BE2C (cell line): ENCODE measurements at regions not wholly inside any gene's neighbourhood (a gene's known extent, or its start where the extent isn't known, plus 50 kb on each side); places are given as distances from the start of the nearest gene placed in this dataset.
A peak's percentile ranks its signal among the peaks of the same experiment; 100 is the strongest.
"Not testable (repeated sequence)": the region's sequence is repeated elsewhere in the genome, so short reads cannot be mapped to it uniquely, and the experiment has no call there.

Experiments used
- DNase-seq: peaks from one replicate; pipeline ENCODE4 v3.0.0-alpha.2; 2020
- H3K27me3 ChIP-seq: fragments of 250-450 bp; sonication (Bioruptor Pico); 2 replicates; pipeline ENCODE4 v1.5.1; 2020; ENCODE audit warnings: mild to moderate bottlenecking
- H3K36me3 ChIP-seq: fragments of 250-450 bp; sonication (Bioruptor Pico); 2 replicates; pipeline ENCODE4 v1.5.1; 2020; ENCODE audit warnings: mild to moderate bottlenecking
- H3K4me1 ChIP-seq: fragments of 250-450 bp; sonication (Bioruptor Pico); 2 replicates; pipeline ENCODE4 v1.5.1; 2020
- H3K4me3 ChIP-seq: 2 replicates; pipeline ENCODE4 v1.5.1; 2011; ENCODE audit warnings: low read depth, low read length
- H3K9me3 ChIP-seq: fragments of 250-450 bp; sonication (Bioruptor Pico); 2 replicates; pipeline ENCODE4 v1.5.1; 2020
- CTCF ChIP-seq: IDR thresholded peaks from 2 replicates; pipeline ENCODE4 v1.5.1; 2012; ENCODE audit warnings: mild to moderate bottlenecking, low read depth, low read length

- Histone ChIP-seq H3K27me3 (no peaks in the 10 kb centered on the region), H3K4me1 (no peaks in the 10 kb centered on the region), H3K9me3 (no peaks in the 10 kb centered on the region), H3K36me3 (no peaks in the 10 kb centered on the region), H3K4me3 (no peak overlapping the region)
- TF ChIP-seq CTCF = no peak
- DNase-seq = no peak
These were observed 121.2 kb downstream of the SPP2 start for GRCh38 chr2:234171666-234172065.

- TF ChIP-seq CTCF = no peak
These were observed 119.2 kb downstream of the SPP2 start for GRCh38 chr2:234169674-234170073.

GRCh38 chr2:234168605-234169570 lies 118.4 kb downstream of the SPP2 start:
- H3K4me3 ChIP-seq, H3K9me3 ChIP-seq, H3K27me3 ChIP-seq, H3K36me3 ChIP-seq, DNase-seq: not testable (repeated sequence)
- H3K4me1 ChIP-seq = peaks cover 11% of the 10 kb centered on the region

More at GRCh38 chr2:234169674-234170073, 119.2 kb downstream of the SPP2 start:
- H3K27me3 ChIP-seq = no peaks in the 10 kb centered on the region
- DNase-seq = no peak
- no peak overlapping the region for H3K4me3 ChIP-seq
- peaks cover 6% of the 10 kb centered on the region for H3K4me1 ChIP-seq
- no peaks in the 10 kb centered on the region for H3K9me3 ChIP-seq
- H3K36me3 ChIP-seq = no peaks in the 10 kb centered on the region

- peaks cover 11% of the 10 kb centered on the region for H3K4me1 ChIP-seq
- TF ChIP-seq CTCF = no peak
- no peak overlapping the region for H3K4me3 ChIP-seq
- DNase-seq = no peak
- H3K27me3 ChIP-seq = no peaks in the 10 kb centered on the region
- H3K36me3 ChIP-seq = no peaks in the 10 kb centered on the region
- H3K9me3 ChIP-seq = no peaks in the 10 kb centered on the region
These were observed 116.0 kb downstream of the SPP2 start for GRCh38 chr2:234166531-234166930.

GRCh38 chr2:234165421-234165820 lies 114.9 kb downstream of the SPP2 start:
- no peak overlapping the region for H3K4me3 ChIP-seq
- DNase-seq = no peak
- H3K9me3 ChIP-seq = no peaks in the 10 kb centered on the region
- no peaks in the 10 kb centered on the region for H3K27me3 ChIP-seq
- H3K36me3 ChIP-seq = no peaks in the 10 kb centered on the region
- H3K4me1 ChIP-seq = peaks cover 11% of the 10 kb centered on the region
- no peak for TF ChIP-seq CTCF

- H3K36me3 ChIP-seq = no peaks in the 10 kb centered on the region
- H3K4me3 ChIP-seq = no peak overlapping the region
- DNase-seq = peak; percentile 16
- H3K27me3 ChIP-seq = no peaks in the 10 kb centered on the region
- peaks cover 11% of the 10 kb centered on the region for H3K4me1 ChIP-seq
- no peaks in the 10 kb centered on the region for H3K9me3 ChIP-seq
- TF ChIP-seq CTCF = no peak
These were observed 114.3 kb downstream of the SPP2 start for GRCh38 chr2:234164493-234165413.
